IPS-18a (cell line): ENCODE measurements at regions not wholly inside any gene's neighbourhood (a gene's known extent, or its start where the extent isn't known, plus 50 kb on each side); places are given as distances from the start of the nearest gene placed in this dataset.

Source experiments
- H3K27ac ChIP-seq: one replicate; pipeline ENCODE4 v1.5.1; 2013; ENCODE audit warnings: low read length
- H3K27me3 ChIP-seq: one replicate; pipeline ENCODE4 v1.6.1; 2013; ENCODE audit warnings: mild to moderate bottlenecking, low read length; ENCODE audit not compliant: control insufficient read depth, insufficient read depth
- H3K36me3 ChIP-seq: one replicate; pipeline ENCODE4 v1.6.1; 2013; ENCODE audit warnings: low read depth, low read length; ENCODE audit not compliant: control insufficient read depth
- H3K4me1 ChIP-seq: one replicate; pipeline ENCODE4 v1.6.1; 2013; ENCODE audit warnings: low read depth, low read length; ENCODE audit not compliant: control insufficient read depth
- H3K4me3 ChIP-seq: one replicate; pipeline ENCODE4 v1.5.1; 2013; ENCODE audit warnings: low read length
- H3K9ac ChIP-seq: one replicate; pipeline ENCODE4 v1.6.1; 2013; ENCODE audit warnings: mild to moderate bottlenecking, low read length, moderate library complexity
- H3K9me3 ChIP-seq: one replicate; pipeline ENCODE4 v1.6.1; 2013; ENCODE audit warnings: low read depth, low read length; ENCODE audit not compliant: control insufficient read depth

DNA sequence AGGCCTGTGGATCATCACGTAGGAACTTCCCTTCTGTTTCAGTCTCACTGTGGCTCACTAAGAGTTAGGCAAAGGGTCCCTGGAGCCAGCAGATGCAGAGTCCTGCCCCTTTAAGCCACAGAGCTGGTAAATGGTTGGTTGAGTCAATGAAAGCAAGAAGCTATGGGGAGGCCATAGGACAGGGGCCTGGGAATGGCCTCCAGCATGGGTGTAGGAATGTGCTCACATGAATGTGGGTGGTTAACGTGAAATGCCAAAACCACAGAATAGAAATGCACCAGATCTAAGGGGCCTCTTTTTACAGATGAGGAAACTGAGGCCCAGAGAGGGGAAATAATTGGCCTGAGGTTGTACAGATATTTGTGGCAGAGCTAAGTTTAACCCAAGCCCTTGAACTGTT, 150.3 kb downstream of the TLE3 start:
- no peaks in the 10 kb centered on the region for H3K9me3 ChIP-seq
- no peak overlapping the region for H3K27ac ChIP-seq
- no peak overlapping the region for H3K9ac ChIP-seq
- H3K27me3 ChIP-seq = no peaks in the 10 kb centered on the region
- H3K4me3 ChIP-seq = no peak overlapping the region
- no peaks in the 10 kb centered on the region for H3K36me3 ChIP-seq
- no peaks in the 10 kb centered on the region for H3K4me1 ChIP-seq

DNA sequence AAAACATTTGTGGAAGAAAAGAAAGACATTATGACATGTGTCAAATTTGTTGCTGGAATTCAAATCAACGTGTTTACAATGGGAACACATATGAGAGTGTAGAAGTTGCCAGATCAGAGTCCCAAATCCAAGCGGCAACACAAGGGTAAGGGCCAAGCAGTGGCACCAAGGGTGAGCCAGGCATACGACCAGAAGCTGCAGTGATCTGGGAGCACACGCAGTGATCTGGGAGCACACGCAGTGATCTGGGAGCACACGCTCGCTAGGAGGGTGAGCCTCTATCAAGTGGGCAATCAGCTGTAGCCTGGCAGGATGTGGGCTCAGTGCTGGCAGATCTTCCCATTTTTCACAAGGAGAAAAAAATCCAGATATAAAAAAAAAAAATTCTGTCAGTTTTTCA, 148.2 kb downstream of the TLE3 start:
- Histone ChIP-seq H3K36me3 (no peaks in the 10 kb centered on the region), H3K27me3 (no peaks in the 10 kb centered on the region), H3K4me1 (no peaks in the 10 kb centered on the region), H3K9ac (no peak overlapping the region), H3K27ac (no peak overlapping the region), H3K4me3 (no peak overlapping the region), H3K9me3 (no peaks in the 10 kb centered on the region)

DNA sequence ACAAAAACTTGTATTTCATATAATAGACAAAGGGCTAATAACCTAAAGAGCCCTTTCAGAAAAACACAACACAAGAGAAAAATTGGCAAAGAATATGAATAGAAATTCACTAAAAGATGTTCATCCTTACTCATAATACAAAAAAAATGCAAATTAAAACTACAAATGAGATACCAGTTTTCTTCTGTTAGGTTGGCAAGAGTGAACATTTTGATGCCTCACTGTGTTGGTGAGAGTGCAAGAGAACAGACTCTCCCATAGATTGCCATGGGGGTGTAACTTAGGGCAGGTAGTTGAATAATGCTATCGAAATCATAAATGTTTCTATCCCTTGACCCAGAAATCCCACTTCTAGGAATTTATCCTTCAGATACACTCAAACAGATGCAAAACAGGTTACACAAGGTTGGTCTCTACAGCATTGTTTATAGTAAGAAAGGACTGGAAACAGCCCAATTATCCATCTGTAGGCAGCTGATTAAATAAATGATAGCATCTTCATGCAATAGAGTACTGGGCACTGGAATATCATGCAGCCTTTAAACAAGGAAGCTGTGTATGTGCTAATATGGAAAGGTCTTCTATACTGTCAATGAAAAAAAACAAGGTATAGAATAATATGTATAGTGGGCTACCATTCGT, 146.3 kb downstream of the TLE3 start:
- H3K27ac ChIP-seq = no peak overlapping the region
- H3K9me3 ChIP-seq = no peaks in the 10 kb centered on the region
- H3K9ac ChIP-seq = no peak overlapping the region
- H3K4me1 ChIP-seq = no peaks in the 10 kb centered on the region
- H3K36me3 ChIP-seq = no peaks in the 10 kb centered on the region
- H3K4me3 ChIP-seq = no peak overlapping the region
- H3K27me3 ChIP-seq = no peaks in the 10 kb centered on the region

DNA sequence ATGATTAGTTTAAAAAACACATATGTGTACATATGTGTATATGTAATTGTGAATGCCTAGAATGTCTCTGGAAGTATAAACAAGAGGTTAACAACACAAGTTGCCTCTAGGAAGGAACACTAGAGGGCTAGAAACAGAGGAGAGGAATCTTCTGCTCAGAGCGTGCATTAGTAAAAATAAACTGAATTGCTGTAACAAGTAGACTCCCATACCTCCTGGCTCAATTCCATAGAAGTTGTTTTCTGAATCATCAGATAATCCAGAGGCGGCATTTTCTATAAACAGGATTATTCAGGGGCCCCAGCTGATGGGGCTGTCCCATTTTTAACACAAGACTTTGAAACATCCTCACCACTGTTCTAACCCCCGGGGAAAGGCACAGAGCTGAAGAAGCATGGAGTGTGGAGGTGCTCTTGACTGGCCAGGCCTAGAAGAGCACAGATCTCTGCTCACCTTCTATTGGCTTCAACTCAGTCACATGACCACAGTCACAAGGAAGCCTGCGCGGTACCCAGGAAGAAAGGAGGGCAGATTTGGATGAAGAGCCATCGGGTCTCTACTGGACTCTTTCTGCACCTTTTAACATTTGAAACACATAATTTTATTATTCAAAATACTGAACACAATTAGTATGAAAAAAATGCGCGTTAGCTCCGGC, 145.7 kb downstream of the TLE3 start:
- Histone ChIP-seq H3K4me3 (no peak overlapping the region), H3K36me3 (no peaks in the 10 kb centered on the region), H3K4me1 (no peaks in the 10 kb centered on the region), H3K9ac (no peak overlapping the region), H3K27ac (no peak overlapping the region), H3K27me3 (no peaks in the 10 kb centered on the region), H3K9me3 (no peaks in the 10 kb centered on the region)

DNA sequence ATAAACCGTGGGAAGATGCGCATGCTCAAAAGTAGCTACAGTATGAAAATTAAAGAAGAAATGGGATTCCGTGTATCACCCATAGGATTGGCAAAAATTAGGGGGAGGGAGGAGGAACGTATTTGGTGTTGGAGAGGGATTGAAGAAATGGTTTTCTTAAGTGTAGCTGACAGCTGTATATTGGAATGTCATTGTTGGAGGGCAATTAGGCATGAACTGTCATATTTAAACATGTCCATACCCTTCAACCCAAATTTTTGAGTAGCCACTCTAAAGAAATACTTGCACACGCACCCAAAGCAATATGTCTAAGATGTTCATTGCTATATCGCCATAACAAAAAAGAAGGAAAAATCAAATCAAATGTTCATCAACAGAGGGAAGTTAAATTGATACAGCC, 144.7 kb downstream of the TLE3 start:
- Histone ChIP-seq H3K27me3 (no peaks in the 10 kb centered on the region), H3K27ac (no peak overlapping the region), H3K4me1 (peaks cover under 1% of the 10 kb centered on the region), H3K4me3 (no peak overlapping the region), H3K36me3 (no peaks in the 10 kb centered on the region), H3K9me3 (no peaks in the 10 kb centered on the region), H3K9ac (no peak overlapping the region)

DNA sequence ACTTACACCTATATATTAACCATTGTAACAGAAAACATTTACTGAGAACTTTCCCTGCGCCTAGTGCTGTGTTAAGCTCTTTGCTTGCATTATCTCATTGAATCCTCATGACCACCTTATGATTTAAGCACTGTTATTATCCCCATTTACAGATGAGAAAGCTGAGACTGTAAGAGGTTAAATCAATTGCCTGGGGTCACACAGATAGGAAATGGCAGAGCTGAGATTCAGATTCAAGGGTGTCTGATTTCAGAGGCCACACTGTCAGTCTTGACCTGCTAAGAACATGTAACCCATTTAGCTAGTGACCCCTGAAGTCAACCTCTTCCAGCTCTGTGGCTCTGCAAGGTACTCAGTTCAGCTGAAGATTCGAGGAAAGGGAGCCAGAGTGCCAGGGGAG, 143.9 kb downstream of the TLE3 start:
- no peak overlapping the region for H3K9ac ChIP-seq
- no peak overlapping the region for H3K27ac ChIP-seq
- no peaks in the 10 kb centered on the region for H3K9me3 ChIP-seq
- no peak overlapping the region for H3K4me3 ChIP-seq
- H3K36me3 ChIP-seq = no peaks in the 10 kb centered on the region
- no peaks in the 10 kb centered on the region for H3K27me3 ChIP-seq
- H3K4me1 ChIP-seq = peaks cover 8% of the 10 kb centered on the region

DNA sequence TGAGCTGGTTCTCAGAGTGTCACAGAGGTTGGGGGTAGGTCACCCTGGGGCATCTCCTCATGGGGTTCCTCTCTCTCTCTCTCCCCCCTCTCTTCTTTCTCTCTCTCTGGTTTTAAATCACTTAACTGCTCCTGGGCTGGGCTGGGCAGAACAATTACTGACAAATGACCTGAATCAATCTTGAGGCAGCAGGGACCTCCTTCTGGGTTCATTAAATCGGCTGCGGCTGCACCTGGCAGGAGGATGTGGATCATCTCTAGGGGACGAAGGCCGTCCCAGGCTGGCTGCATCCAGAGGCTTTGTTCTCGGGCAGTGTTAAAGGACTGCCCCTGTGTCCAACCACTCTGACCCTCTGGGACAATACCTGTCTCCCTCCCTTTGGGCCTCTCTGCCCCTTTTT, 143.1 kb downstream of the TLE3 start:
- Histone ChIP-seq H3K36me3 (no peaks in the 10 kb centered on the region), H3K9ac (no peak overlapping the region), H3K27me3 (no peaks in the 10 kb centered on the region), H3K4me3 (no peak overlapping the region), H3K4me1 (peaks cover 8% of the 10 kb centered on the region), H3K9me3 (no peaks in the 10 kb centered on the region), H3K27ac (no peak overlapping the region)

DNA sequence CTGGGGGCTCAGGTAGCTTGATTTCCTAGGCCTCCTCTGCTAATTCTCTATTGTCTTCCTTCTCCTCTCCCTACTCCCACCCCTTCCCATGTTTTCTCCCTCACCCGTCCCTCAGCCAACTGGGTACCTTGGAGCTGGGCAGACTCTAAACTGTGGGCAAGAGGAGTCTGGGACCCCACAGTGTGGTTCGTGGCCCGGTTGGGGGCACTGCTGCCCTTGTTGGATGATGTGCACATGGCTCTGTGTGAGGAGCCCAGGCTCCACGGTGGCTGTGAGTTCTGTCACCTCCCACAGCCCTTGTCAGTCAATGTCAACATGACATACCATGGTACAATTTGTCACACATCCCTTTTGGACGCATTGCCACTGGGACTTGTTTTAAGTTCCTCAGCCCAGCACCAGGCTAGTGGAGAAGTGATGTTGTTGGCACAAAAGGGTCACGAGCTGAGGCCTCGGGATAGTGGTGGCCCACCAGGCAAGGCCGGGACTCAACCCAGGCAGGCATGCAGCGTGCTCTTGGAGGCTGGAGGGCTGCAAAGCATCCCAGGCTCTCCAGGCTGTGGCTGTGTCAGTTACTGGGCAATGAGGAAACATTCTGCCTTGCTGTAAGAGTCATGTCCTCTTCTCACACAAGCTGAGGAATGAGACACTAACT, 142.3 kb downstream of the TLE3 start:
- Histone ChIP-seq H3K27me3 (no peaks in the 10 kb centered on the region), H3K4me1 (peaks cover 8% of the 10 kb centered on the region), H3K9me3 (no peaks in the 10 kb centered on the region), H3K27ac (no peak overlapping the region), H3K9ac (no peak overlapping the region), H3K4me3 (no peak overlapping the region), H3K36me3 (no peaks in the 10 kb centered on the region)

DNA sequence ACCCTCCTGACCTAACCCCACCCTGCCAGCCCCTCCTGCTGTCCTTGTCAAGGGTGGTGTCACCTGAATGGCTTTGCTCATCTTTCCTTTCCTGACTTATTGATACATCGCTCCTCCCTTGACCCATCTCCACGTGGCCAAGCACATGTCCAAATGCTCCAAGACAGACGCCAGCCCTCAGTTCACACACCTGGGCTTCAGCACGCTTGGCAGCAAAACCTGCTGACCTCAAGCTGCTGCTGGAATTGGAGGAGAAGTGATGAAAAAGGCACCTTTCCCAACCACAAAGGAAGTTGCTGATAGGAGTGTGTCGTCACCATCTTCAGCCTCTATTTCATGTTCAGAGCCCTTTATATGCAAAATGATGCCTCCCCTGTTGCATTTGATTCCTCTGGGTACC, 141.3 kb downstream of the TLE3 start:
- H3K4me1 ChIP-seq = peaks cover 8% of the 10 kb centered on the region
- no peak overlapping the region for H3K27ac ChIP-seq
- no peaks in the 10 kb centered on the region for H3K9me3 ChIP-seq
- no peak overlapping the region for H3K9ac ChIP-seq
- H3K36me3 ChIP-seq = no peaks in the 10 kb centered on the region
- H3K4me3 ChIP-seq = no peak overlapping the region
- H3K27me3 ChIP-seq = no peaks in the 10 kb centered on the region

DNA sequence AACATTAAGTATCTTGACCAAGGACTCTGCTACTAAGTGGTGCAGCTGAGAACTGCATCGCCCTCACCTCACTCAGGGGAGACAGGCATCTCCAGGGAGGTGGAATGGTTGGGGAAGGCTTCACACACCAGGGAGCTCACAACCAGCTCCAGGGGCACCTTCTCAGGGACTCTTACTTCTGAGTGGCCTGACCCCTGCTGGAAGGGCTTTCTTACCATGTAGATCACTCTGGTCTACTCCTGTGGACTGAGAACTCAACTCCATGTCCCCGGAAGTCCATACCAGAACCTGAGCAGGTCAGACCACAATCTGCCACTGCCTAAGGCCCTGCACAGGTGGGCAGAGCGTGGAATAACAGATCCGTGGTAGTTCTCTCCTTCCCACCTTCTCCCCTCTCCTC, 140.5 kb downstream of the TLE3 start:
- Histone ChIP-seq H3K27me3 (no peaks in the 10 kb centered on the region), H3K36me3 (no peaks in the 10 kb centered on the region), H3K9ac (no peak overlapping the region), H3K4me1 (peaks cover 8% of the 10 kb centered on the region), H3K9me3 (no peaks in the 10 kb centered on the region), H3K27ac (no peak overlapping the region), H3K4me3 (no peak overlapping the region)

DNA sequence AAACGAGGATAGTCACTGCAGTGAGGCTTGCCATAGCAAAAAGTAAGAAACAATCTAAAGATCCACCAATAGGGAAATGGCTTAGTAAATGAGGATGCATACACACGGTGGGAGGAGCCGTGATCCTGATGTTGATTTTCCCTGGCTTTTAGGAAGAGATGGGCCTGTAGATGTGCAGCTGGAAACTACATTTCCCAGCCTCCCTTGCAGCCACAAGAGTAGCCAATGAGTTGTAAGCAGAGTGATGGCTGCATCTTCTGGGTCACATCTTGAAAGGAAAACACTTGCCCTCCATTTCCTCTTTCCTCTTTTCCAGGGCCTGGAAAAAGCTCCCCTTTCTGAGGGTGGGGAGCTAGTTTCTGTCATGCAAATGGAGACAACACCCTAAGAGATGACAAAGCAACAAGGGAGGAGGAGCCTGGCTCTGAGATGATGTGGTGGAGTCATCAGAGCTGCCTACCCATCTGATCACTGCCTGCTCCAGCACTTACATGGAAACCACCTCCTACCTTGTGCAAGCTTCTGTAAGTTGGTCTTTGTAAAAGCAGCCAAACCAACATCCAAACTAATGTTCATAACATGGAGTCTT, 139.1 kb downstream of the TLE3 start:
- Histone ChIP-seq H3K4me1 (peaks cover 8% of the 10 kb centered on the region), H3K4me3 (no peak overlapping the region), H3K9me3 (no peaks in the 10 kb centered on the region), H3K36me3 (no peaks in the 10 kb centered on the region), H3K9ac (no peak overlapping the region), H3K27me3 (no peaks in the 10 kb centered on the region), H3K27ac (no peak overlapping the region)
